NCI-H1417 (cell line): ENCODE measurements at regions not wholly inside any gene's neighbourhood (a gene's known extent, or its start where the extent isn't known, plus 50 kb on each side); places are given as distances from the start of the nearest gene placed in this dataset.
"Not testable (repeated sequence)": the region's sequence is repeated elsewhere in the genome, so short reads cannot be mapped to it uniquely, and the experiment has no call there.

Source experiments
- DNase-seq, 3 experiments: peaks; one replicate each; lab custom pipeline; 2025; lab: John Stamatoyannopoulos, UW

GRCh38 chr4:81781799-81782198 is 310.1 kb upstream of the RASGEF1B start:
- DNase-seq: no peak

GRCh38 chr4:81777718-81778117 is 306.0 kb upstream of the RASGEF1B start:
- not testable (repeated sequence) for DNase-seq

GRCh38 chr4:81776794-81777193 is 305.1 kb upstream of the RASGEF1B start:
- no peak for DNase-seq

- DNase-seq: no peak
Observed at GRCh38 chr4:81773557-81773956, 301.9 kb upstream of the RASGEF1B start.

- DNase-seq: no peak
Observed at GRCh38 chr4:81771721-81772120, 300.0 kb upstream of the RASGEF1B start.

- no peak for DNase-seq
Observed at GRCh38 chr4:81769244-81769643, 297.5 kb upstream of the RASGEF1B start.

- DNase-seq: no peak
Observed at GRCh38 chr4:81758574-81759264, 287.0 kb upstream of the RASGEF1B start.

- DNase-seq: peak; percentile 8 to 63 (median 16)
Observed at GRCh38 chr4:81757691-81758090, 286.0 kb upstream of the RASGEF1B start.

GRCh38 chr4:81756973-81757372 is 285.3 kb upstream of the RASGEF1B start:
- DNase-seq: no peak

GRCh38 chr4:81756042-81756441 is 284.3 kb upstream of the RASGEF1B start:
- no peak for DNase-seq

- no peak for DNase-seq
Observed at GRCh38 chr4:81754169-81754568, 282.5 kb upstream of the RASGEF1B start.

- DNase-seq: no peak
Observed at GRCh38 chr4:81751531-81752289, 280.0 kb upstream of the RASGEF1B start.

GRCh38 chr4:81747242-81747930 is 275.7 kb upstream of the RASGEF1B start:
- no peak for DNase-seq

GRCh38 chr4:81746773-81747172 is 275.1 kb upstream of the RASGEF1B start:
- DNase-seq: no peak

GRCh38 chr4:81746071-81746470 is 274.4 kb upstream of the RASGEF1B start:
- DNase-seq: peak in 1 of 3 experiments; percentile 46

GRCh38 chr4:81745050-81745449 is 273.3 kb upstream of the RASGEF1B start:
- DNase-seq: no peak

- DNase-seq: no peak
Observed at GRCh38 chr4:81743731-81744435, 272.2 kb upstream of the RASGEF1B start.

- no peak for DNase-seq
Observed at GRCh38 chr4:81740487-81740886, 268.8 kb upstream of the RASGEF1B start.

- DNase-seq: no peak
Observed at GRCh38 chr4:81738891-81739290, 267.2 kb upstream of the RASGEF1B start.

GRCh38 chr4:81737865-81738559 is 266.3 kb upstream of the RASGEF1B start:
- no peak for DNase-seq

- DNase-seq: no peak
Observed at GRCh38 chr4:81736324-81736723, 264.6 kb upstream of the RASGEF1B start.

- DNase-seq: no peak
Observed at GRCh38 chr4:81732980-81733379, 261.3 kb upstream of the RASGEF1B start.
